Psoas muscle (tissue), 7 donors: ENCODE measurements at regions not wholly inside any gene's neighbourhood (a gene's known extent, or its start where the extent isn't known, plus 50 kb on each side); places are given as distances from the start of the nearest gene placed in this dataset.

Experiments used
- ATAC-seq, 4 donors: fragments of 200-7000 bp; cut with Tn5 transposase; one replicate each; pipeline ENCODE4 v1.9.1; 2020; ENCODE audit warnings: moderate library complexity in 3 of 4, mild to moderate bottlenecking in 2 of 4
- DNase-seq, 2 donors: peaks; one replicate each; pipeline ENCODE4 v3.0.0-alpha.2; 2020
- H3K27ac ChIP-seq: fragments of 200-600 bp; one replicate; pipeline ENCODE4 v1.8.0; 2022
- H3K27me3 ChIP-seq, 3 donors: fragments of 200-600 bp in 1 of 3; one replicate each; pipeline versions ENCODE4 v1.6.1 to v1.8.0; 2013 to 2022; ENCODE audit warnings: low read length in 2 of 3, mild to moderate bottlenecking in 2 of 3, moderate library complexity in 1 of 3; ENCODE audit not compliant: insufficient read depth in 3 of 3
- H3K36me3 ChIP-seq, 2 donors: fragments of 200-600 bp in 1 of 2; one replicate each; pipeline versions ENCODE4 v1.6.1 to v1.8.0; 2013 to 2022; ENCODE audit warnings: low read depth in 1 of 2, mild to moderate bottlenecking in 1 of 2, moderate library complexity in 1 of 2; ENCODE audit not compliant: insufficient read depth in 1 of 2
- H3K4me1 ChIP-seq: fragments of 200-600 bp; one replicate; pipeline ENCODE4 v1.8.0; 2022
- H3K4me3 ChIP-seq: fragments of 200-600 bp; one replicate; pipeline ENCODE4 v1.8.0; 2022; ENCODE audit warnings: mild to moderate bottlenecking
- H3K9me3 ChIP-seq: fragments of 200-600 bp; one replicate; pipeline ENCODE4 v1.8.0; 2022
- WGBS, 3 donors: extraction: QIAGEN DNeasy Blood & Tissue Kit; methylation state at CpG; one replicate each; pipeline versions ENCODE4 v1.1.6 to v1.1.7; 2013; 5-methylcytosine and 5-hydroxymethylcytosine counted together
- intact Hi-C, 2 donors: fragments of 100-400 bp; cut with DNase I; formaldehyde crosslinking; loops; one replicate each; pipeline versions ENCODE4 v1.11.0 to v1.14.2; 2022
- TF ChIP-seq, protein P1 (sequence below): fragments of 200-600 bp; IDR thresholded peaks from one replicate; pipeline ENCODE4 v1.8.0; 2022; ENCODE audit warnings: antibody characterized with exemption
- donor health status: healthy with polysubstance abuse.
- donor health status: DM: no; HTN: no; CAD: no; lungs with moderate emphysema.
- donor health status: Bipolar disorder and iron deficiency.
- donor health status: healthy.
- donor health status: DM: yes; HTN: yes; CAD: no.
- donor health status: DM: no; HTN: no; CAD: no.
- donor health status: DM: yes; HTN: yes; CAD: no.

DNA sequence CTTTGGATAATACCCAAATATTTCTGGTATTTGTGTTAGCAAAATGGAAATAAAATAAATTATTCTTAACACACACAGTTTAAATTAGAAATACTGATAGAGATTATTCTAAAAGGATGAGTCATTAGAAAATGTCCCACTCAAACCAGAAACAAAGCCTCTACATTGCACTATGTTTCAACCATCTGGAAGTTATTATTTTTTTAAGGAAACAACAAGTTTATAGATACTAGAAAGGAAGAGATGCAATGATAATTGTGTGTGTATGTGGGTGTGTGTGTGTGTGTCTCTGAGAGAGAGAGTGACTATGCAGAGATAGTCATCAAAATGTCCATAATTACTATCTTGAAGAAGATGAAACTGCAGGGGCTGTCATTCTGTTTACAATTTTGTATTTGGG is 1340.5 kb downstream of the ROBO1 start:
- no peak for DNase-seq
- TF ChIP-seq, protein P1, sequence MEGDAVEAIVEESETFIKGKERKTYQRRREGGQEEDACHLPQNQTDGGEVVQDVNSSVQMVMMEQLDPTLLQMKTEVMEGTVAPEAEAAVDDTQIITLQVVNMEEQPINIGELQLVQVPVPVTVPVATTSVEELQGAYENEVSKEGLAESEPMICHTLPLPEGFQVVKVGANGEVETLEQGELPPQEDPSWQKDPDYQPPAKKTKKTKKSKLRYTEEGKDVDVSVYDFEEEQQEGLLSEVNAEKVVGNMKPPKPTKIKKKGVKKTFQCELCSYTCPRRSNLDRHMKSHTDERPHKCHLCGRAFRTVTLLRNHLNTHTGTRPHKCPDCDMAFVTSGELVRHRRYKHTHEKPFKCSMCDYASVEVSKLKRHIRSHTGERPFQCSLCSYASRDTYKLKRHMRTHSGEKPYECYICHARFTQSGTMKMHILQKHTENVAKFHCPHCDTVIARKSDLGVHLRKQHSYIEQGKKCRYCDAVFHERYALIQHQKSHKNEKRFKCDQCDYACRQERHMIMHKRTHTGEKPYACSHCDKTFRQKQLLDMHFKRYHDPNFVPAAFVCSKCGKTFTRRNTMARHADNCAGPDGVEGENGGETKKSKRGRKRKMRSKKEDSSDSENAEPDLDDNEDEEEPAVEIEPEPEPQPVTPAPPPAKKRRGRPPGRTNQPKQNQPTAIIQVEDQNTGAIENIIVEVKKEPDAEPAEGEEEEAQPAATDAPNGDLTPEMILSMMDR: no peak

DNA sequence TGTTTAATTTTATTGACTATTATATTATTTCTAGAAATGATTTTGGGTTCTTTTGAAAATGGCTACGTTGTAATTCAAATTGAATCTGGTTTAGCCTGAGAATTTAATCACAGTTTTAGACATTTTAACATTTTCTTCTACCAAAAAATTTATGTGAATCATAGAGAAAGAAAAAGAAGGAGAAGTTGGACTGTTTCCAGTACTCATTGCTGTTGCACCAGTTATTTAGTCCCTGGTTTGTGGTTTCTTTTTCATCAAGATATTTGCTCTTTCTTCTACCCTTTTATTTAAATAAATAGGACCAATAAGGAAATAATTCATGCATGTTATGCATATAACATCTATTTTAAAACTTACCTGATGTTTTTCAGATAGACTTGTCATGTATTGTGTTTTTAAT is 1337.1 kb downstream of the ROBO1 start:
- DNase-seq: no peak
- no peaks in the 10 kb centered on the region for H3K4me1 ChIP-seq
- intact Hi-C loops: no loop called here
- H3K27me3 ChIP-seq: no peaks in the 10 kb centered on the region
- no peak for ATAC-seq
- H3K36me3 ChIP-seq: no peaks in the 10 kb centered on the region
- TF ChIP-seq, protein P1: no peak
- no peak overlapping the region for H3K27ac ChIP-seq
- H3K4me3 ChIP-seq: no peak overlapping the region
- H3K9me3 ChIP-seq: no peaks in the 10 kb centered on the region
- WGBS, 3 donors: 70 to 75% (median 73%) methylated on average over 1 of the region's 1 CpG

More for the DNA sequence above, 1340.5 kb downstream of the ROBO1 start:
- Histone ChIP-seq H3K4me3 (no peak overlapping the region), H3K27ac (no peak overlapping the region), H3K4me1 (no peaks in the 10 kb centered on the region), H3K9me3 (no peaks in the 10 kb centered on the region), H3K36me3 (no peaks in the 10 kb centered on the region), H3K27me3 (no peaks in the 10 kb centered on the region)
- no peak for ATAC-seq
- intact Hi-C loops: no loop called here

DNA sequence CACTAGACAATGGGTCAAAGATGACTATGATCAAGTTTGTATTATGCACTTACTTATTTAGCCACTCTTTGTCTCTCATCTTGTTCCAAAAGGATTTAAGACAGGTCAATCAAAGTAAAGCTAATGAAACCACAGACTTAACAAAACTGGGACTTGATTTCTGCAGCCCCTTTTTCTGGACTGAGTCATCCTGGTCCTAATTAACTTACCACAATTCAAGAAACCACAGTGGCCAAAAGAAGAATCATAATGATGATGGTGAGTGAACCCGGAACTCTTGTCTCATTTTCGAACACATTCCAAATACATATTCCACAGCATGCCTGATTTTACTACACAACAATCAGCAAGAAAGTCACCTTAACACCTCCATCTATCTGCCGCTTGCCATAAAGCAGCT is 1333.0 kb downstream of the ROBO1 start:
- Histone ChIP-seq H3K36me3 (no peaks in the 10 kb centered on the region), H3K4me1 (no peaks in the 10 kb centered on the region), H3K9me3 (no peaks in the 10 kb centered on the region), H3K4me3 (no peak overlapping the region), H3K27me3 (no peaks in the 10 kb centered on the region), H3K27ac (no peak overlapping the region)
- intact Hi-C loops: no loop called here
- no peak for DNase-seq
- TF ChIP-seq, protein P1: no peak
- 92 to 94% (median 93%) methylated on average over 3 of the region's 3 CpGs for WGBS, 3 donors
- no peak for ATAC-seq

DNA sequence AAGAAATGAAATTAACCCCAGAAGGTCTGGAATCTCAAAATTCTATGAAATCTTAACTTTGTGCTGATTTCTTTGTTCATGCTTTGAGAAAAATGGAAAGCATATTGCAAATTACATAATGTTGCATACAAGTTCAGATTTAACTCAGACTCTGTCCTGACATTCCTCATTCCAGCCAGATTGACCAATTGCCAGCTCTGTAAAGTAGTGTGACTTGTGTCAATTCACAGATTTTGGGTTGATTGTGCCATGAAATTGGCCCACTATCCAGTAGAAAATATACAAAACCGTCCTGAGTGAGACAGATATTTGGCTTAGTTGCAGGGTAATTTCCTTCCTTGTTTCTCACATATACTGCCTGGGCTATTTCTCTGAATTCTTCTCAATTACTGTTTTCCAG is 1312.6 kb downstream of the ROBO1 start:
- TF ChIP-seq, protein P1: no peak
- ATAC-seq (no peak), DNase-seq (no peak)
- Histone ChIP-seq H3K4me3 (no peak overlapping the region), H3K36me3 (no peaks in the 10 kb centered on the region), H3K4me1 (no peaks in the 10 kb centered on the region), H3K27me3 (no peaks in the 10 kb centered on the region), H3K27ac (no peak overlapping the region), H3K9me3 (no peaks in the 10 kb centered on the region)
- intact Hi-C loops: no loop called here
- 0 to 19% (median 8%) methylated on average over 1 of the region's 1 CpG for WGBS, 3 donors

DNA sequence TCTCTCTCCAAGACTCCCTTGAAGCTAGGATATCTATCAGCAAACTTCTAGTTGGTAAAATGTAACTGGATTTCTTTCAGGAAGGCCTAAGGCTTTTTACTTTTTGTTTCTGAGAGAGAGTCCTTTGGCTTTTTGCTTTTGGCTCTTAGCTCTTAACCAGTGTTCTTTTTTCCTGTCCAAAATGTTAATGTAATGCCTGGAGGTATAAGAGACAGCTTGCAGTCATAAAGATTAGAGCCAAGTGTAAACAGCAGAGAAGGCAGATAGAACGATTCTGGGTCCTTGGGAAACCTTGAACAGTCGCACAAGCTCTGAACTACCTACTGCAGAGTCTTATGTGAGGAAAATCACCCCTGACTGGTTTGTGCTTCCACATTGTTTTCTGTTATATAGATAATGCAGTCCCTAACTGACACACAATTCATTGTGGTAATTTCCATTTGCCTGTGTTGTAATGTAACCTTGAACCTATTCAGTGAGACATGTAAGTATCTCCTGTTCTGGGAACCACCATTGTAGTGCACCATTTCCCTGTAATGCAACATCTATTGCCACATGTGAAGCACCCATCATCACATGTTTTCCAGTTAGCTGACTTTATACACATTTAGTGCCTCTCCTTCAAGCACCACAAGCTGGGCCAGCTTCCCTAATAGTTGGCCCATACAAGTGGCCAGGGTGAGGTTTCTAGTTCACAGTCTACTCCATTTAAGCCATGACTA is 1311.9 kb downstream of the ROBO1 start:
- TF ChIP-seq, protein P1: no peak
- Histone ChIP-seq H3K27me3 (no peaks in the 10 kb centered on the region), H3K4me1 (no peaks in the 10 kb centered on the region), H3K36me3 (no peaks in the 10 kb centered on the region), H3K9me3 (no peaks in the 10 kb centered on the region), H3K4me3 (no peak overlapping the region), H3K27ac (no peak overlapping the region)
- ATAC-seq (no peak), DNase-seq (no peak)
- 61 to 67% (median 64%) methylated on average over 2 of the region's 2 CpGs for WGBS, 3 donors
- intact Hi-C loops: no loop called here
